AG04450 (cell line): ENCODE measurements at regions not wholly inside any gene's neighbourhood (a gene's known extent, or its start where the extent isn't known, plus 50 kb on each side); places are given as distances from the start of the nearest gene placed in this dataset.

Experiments used
- CTCF ChIA-PET: fragments of 300-600, 350-600 bp; formaldehyde crosslinking; extraction: SDS; loops from one replicate; lab custom pipeline; 2022; ENCODE audit warnings: antibody characterized with exemption, inconsistent platforms; lab: Charles Lee
- POLR2A ChIA-PET: fragments of 350-600 bp; formaldehyde crosslinking; extraction: SDS; loops from one replicate; lab custom pipeline; 2021; ENCODE audit warnings: antibody characterized with exemption, inconsistent platforms; lab: Yijun Ruan, JAX
- DNase-seq: peaks from one replicate; pipeline ENCODE4 v3.0.0-alpha.2; 2011; ENCODE audit warnings: low read depth, low spot score
- H3K27ac ChIP-seq: one replicate; pipeline ENCODE4 v1.5.1; 2012; ENCODE audit warnings: low read depth, low read length, control low read depth
- H3K27me3 ChIP-seq: one replicate; pipeline ENCODE4 v1.6.0; 2012; ENCODE audit warnings: low read length; ENCODE audit not compliant: control insufficient read depth, insufficient read depth
- H3K4me3 ChIP-seq: 2 replicates; pipeline ENCODE4 v1.5.1; 2011; ENCODE audit warnings: mild to moderate bottlenecking, low read depth, low read length, control low read depth
- H3K9me3 ChIP-seq: 2 replicates; pipeline ENCODE4 v1.5.1; 2012; ENCODE audit warnings: low read length; ENCODE audit not compliant: control insufficient read depth, insufficient read depth
- CTCF ChIP-seq: IDR thresholded peaks from 2 replicates; pipeline ENCODE4 v1.5.1; 2011; ENCODE audit warnings: low read depth, low read length, control low read depth, inconsistent platforms

GRCh38 chr6:140663772-140664171, 1289.3 kb upstream of the CITED2 start:
- POLR2A ChIA-PET, result no interaction called here
- H3K4me3 ChIP-seq, result no peak overlapping the region
- CTCF ChIA-PET, result no interaction called here

GRCh38 chr6:140663094-140663493, 1288.6 kb upstream of the CITED2 start:
- H3K4me3 ChIP-seq, result no peak overlapping the region
- no peaks in the 10 kb centered on the region for H3K9me3 ChIP-seq
- no peak for DNase-seq
- ChIA-PET CTCF (no interaction called here), POLR2A (no interaction called here)
- no peaks in the 10 kb centered on the region for H3K27me3 ChIP-seq
- TF ChIP-seq CTCF, result no peak
- no peak overlapping the region for H3K27ac ChIP-seq

More at GRCh38 chr6:140663772-140664171, 1289.3 kb upstream of the CITED2 start:
- Histone ChIP-seq H3K27ac (no peak overlapping the region), H3K27me3 (no peaks in the 10 kb centered on the region), H3K9me3 (no peaks in the 10 kb centered on the region)
- no peak for DNase-seq
- no peak for TF ChIP-seq CTCF

- POLR2A ChIA-PET, result no interaction called here
- TF ChIP-seq CTCF, result no peak
- Histone ChIP-seq H3K27me3 (no peaks in the 10 kb centered on the region), H3K4me3 (no peak overlapping the region), H3K9me3 (no peaks in the 10 kb centered on the region), H3K27ac (no peak overlapping the region)
- no peak for DNase-seq
- CTCF ChIA-PET, result interaction anchor here (0.6 kb wide), 1 partner anchor 655 kb away, joined by 5 read pairs; no protein-coding TSS in a partner anchor
Measured at GRCh38 chr6:140661691-140662090, 1287.2 kb upstream of the CITED2 start.

GRCh38 chr6:140660295-140660694, 1285.8 kb upstream of the CITED2 start:
- Histone ChIP-seq H3K27me3 (no peaks in the 10 kb centered on the region), H3K9me3 (no peaks in the 10 kb centered on the region), H3K27ac (no peak overlapping the region), H3K4me3 (no peak overlapping the region)
- no peak for TF ChIP-seq CTCF
- DNase-seq, result no peak
- POLR2A ChIA-PET, result no interaction called here
- CTCF ChIA-PET, result no interaction called here

- TF ChIP-seq CTCF, result no peak
- no peak overlapping the region for H3K27ac ChIP-seq
- POLR2A ChIA-PET, result no interaction called here
- H3K27me3 ChIP-seq, result no peaks in the 10 kb centered on the region
- DNase-seq, result no peak
- no peak overlapping the region for H3K4me3 ChIP-seq
- CTCF ChIA-PET, result no interaction called here
- 0 out of 2 replicates have a peak, but pooled peaks cover 2% of the 10 kb centered on the region for H3K9me3 ChIP-seq
Measured at GRCh38 chr6:140653972-140654371, 1279.5 kb upstream of the CITED2 start.
